Ecto neural progenitor cell (in vitro differentiated cells): ENCODE measurements at regions not wholly inside any gene's neighbourhood (a gene's known extent, or its start where the extent isn't known, plus 50 kb on each side); places are given as distances from the start of the nearest gene placed in this dataset.

Source experiments
- DNase-seq: peaks from one replicate; pipeline ENCODE4 v3.0.0-alpha.2; 2018; ENCODE audit warnings: low spot score

DNA sequence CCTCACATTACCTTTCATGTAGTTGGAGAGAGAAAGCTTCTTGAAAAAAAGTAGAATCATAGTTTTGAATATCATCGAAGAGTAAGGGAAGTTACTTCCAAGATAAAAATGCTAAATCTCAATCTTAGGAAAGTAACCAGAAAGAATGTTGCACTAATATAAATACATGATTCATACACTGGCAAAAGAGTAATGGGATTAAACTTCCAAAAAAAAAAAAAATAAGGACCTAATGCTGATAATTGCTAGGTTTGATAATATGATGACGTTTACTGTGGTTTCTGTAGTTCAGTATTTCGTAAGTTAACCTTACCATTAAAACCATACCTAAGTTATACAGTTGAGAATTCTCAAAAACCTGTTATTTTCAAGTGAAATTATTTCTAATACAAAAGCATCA, 573.8 kb upstream of the CDH9 start:
- DNase-seq = no peak

DNA sequence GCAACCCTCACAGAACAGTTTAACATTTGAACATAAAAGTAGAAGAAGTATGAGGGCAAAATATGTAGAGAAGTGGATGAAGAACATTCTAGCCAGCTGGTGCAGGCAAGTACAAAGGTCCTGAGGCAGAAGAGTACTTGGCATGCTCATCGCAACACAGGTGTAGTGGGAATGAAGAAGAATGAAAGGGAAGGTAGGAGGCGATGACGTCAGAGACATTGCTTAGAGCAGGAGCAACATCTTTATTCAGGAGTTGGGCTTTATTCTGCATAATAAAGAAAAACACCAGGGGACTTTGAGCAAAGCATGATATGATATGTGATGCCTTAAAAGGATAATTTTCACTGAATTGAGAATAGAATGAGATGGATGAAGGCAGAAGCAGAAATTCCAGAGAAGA, 570.6 kb upstream of the CDH9 start:
- no peak for DNase-seq

DNA sequence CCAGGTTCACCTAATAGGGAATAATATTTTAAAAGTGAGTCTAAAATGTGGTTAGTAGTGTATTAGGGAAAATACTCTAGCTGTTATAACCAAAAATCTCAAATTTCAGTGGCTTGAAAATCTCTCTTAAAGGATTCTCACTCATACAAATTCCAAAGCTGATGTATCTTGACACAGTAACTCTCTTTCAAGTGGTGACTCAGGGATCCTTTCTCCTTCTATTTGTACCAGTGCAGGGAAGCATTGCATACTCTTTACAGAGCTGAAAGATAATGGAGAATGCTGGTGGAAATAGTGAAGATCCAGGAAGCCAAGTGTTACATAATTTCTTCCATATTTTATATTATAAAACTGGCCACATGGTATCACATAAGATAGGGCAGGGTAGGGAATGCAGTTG, 560.2 kb upstream of the CDH9 start:
- no peak for DNase-seq

DNA sequence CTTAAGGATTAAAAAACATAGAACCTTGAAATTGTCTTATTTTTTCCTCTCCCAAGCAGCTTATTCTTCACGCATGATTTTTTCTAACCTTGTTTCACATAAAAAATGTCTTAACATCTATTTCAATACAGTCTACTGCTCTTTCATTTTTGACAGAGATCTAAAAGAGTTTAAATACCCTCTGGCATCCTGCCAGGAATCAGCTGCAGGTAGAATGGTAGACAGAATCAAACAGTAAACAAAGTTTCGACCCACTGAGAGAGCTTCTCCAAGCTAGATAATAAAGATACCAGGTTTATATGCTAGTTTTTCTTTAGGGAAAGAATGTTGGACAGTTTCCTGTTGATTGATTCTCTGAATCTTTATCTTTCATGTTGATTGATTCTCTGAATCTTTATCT, 555.8 kb upstream of the CDH9 start:
- no peak for DNase-seq

DNA sequence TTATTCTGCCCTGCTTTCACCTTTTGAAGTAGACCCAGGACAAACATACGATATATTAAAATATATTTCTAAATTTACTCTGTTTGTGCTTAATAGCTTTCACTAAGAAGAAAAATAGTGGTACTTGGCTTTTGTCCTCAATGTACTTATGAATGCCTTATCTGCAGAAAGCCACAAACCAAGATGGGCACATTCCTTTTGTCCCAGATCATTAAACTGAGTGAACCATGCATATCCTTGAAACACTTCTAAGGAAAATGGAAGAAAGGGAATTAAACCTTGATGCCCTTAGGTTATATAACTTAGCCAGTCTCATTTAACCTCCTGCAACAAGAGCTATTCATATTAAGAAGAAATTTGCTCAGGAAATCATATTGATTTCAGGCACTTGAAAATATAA, 553.8 kb upstream of the CDH9 start:
- DNase-seq = no peak

DNA sequence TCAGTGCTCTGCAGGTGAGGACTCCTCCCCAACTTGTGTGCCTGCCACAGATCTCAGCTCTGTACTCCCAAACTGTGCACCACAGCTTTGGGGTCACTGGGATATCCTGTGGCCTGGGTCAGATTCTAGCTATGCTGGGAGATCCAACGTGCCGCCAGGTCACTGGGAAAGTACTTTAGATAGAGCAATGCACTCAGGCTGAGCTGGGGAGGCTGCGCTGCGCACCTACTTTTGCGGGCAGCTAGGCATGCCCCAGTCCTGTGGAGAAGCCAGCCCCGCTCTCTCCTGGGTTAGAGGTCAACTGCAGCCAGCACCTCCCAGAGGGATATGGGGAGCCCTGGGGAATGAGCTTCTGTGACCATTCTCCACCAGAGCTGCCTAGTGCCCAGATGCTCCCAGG, 552.1 kb upstream of the CDH9 start:
- DNase-seq = no peak

DNA sequence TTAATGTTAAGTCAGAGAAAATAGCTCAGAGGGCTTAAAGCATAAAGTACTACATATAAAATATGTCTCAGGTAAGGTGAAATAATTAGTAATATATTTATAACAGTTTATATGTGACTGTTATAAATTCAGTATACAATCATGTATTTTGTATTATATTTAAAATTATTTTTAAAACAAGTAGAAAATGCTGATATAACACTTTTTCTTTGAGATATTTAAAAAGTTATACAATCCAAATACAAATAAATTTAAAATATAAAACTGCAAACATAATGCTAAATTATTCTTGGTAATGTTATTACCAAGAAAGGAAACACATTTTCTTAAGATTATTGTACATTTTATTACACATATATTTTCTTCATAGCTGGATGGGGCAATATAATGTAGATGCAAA, 539.9 kb upstream of the CDH9 start:
- DNase-seq = no peak

DNA sequence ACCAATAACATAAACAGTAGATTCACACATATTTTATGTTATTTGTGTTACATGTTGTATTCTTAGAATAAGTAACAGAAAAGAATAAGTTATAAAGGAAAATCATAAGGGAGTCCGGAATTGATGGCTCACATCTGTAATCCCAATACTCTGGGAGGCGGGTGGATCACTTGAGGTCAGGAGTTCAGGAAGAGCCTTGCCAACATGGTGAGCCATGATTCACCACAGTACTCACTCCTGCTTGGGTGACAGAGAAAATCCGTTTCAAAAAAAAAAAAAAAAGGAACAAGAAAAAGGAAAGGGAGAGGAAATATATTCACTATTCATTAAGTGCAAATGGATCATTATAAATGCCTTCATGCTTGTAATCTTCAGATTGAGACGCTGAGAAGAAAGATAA, 533.3 kb upstream of the CDH9 start:
- DNase-seq = no peak

DNA sequence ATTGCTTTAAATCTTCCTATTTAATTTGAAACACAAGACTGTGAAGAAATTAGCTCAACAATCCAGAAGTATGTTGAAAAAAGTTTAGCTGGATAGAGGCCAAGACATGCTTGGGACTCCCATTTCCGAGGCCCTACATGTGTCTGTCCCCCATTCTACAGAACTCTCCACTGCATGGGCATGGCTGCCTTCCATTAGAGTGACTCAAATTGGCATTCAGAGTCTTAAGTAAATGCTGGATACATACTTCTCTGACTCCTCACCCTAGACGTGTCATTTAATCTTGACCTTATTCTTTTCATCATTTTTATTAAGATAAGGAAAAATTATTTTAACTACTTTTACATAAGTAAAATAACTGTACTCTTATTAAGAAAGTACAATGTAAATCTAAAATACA, 530.4 kb upstream of the CDH9 start:
- no peak for DNase-seq

DNA sequence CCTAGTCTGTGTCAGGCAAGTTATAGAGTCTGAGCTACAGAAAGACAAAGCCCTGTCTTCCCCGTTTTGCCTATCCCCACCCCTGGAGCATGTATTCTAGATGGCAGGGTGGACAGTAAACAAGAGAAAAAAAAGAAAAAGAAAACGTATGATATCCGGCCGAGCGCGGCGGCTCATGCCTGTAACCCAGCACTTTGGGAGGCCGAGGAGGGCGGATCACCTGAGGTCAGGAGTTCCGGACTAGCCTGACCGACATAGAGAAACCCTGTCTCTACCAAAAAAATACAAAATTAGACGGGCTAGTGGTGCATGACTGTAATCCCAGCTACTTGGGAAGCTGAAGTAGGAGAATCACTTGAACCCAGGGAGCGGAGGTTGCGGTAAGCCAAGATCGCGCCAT, 523.0 kb upstream of the CDH9 start:
- no peak for DNase-seq

DNA sequence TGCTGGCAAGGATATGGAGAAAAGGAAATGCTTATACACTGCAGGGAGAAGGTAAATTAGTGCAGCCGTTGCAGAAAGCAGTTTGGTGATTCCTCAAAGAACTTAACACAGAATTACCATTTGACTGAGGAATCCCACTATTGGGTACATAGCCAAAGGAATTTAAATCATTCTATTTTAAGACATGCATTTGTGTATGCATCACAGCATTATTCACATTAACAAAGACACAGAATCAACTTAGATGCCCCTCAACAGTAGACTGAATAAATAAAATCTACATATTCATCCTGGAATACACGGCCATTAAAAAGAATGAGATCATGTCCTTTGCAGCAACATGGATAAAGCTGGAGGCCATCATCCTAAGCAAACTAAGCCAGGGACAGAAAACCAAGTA, 510.1 kb upstream of the CDH9 start:
- DNase-seq = no peak

DNA sequence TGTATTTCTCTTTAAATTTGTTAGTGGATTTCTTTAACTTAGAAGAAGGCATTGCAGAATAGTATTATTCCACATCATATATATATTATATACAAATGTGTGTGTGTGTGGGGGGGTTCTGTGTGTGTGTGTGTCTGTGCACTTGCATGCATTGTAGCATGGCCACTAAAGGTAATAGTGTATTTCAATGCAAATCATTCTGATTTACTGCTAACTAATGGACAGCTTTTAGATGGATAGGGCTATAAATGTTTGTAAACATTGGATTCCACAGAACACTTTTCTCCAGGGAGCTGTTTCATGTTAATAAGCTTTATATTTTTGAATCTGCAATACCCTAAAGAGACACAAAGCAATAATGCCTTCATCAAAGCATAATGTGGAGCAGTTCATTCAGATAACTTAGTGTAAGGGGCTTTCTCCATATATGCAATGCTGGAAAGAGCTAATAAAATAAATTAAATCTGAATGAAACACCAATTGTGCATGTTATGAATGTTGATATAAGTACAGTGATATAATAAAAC, 496.7 kb upstream of the CDH9 start:
- no peak for DNase-seq

DNA sequence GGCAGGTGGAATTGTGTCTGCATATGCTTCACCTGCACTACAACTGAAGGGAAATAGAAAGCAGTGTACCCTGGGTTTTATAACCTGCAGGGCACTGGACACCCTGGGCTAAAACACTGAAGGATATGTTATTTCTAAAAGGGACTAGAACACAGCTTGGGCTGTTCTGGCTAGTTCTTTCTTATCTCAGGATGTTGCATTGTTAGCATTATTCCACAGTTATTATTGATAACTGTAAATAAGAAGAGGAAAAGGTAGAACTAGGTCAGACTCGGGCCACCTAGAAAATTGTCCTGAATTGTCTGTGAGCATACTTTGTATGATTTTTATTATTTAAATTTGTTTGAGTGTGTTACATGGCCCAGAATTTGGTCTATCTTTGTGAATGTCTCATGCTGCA, 493.9 kb upstream of the CDH9 start:
- no peak for DNase-seq

DNA sequence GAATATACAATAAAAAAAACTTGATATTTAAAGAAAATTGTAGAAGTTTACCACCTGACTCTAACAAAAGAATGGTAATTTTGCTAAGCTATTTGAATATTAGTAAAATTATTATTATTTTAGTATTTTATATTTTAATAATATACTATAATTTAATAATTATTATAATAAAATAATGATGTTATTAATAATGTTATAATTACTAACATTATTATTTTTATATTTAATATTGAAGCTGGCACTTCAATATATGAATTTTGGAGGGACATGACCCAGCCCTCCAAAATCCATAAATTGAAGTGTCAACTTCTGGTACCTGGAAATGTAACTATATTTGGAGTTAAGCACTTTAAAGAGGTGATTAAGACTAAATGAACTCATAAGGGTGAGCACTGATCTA, 486.1 kb upstream of the CDH9 start:
- no peak for DNase-seq

DNA sequence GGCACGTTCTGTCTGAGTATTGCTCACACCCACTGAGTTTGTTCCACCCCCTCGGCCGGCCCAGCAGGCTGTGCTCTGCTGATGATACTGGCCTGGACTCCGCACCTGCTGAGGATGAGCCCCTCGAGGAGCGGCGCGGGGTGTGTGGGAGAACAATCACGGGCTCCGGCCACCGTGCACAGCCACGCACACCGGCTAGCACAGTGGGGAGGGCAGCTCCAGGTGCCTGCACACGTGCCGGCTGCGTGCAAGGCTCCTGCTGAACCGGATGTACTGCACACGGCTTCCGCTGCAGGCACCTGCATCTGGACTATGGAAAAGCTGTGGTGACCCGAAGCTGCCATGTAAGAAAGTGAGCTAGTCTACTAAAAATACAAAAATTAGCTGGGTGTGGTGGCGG, 485.2 kb upstream of the CDH9 start:
- DNase-seq = no peak

DNA sequence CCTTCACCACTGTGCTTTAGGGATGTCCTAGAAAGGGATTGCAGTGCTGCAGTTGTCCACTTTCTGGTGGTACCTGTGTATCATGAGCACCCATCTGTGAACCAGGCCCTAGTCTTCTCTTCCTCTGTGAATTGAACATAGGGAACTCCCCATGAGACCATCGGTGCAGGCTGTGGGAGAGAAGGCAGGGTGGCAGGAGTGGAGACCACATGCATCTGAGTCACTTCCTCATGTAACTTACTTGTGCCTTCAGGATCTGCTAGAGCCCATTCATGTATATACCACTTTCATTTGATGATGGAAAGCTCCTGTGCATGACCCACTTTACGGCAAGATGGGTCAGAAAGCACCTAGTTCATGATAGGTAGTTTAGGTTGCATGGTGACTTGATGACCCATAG, 478.1 kb upstream of the CDH9 start:
- no peak for DNase-seq

DNA sequence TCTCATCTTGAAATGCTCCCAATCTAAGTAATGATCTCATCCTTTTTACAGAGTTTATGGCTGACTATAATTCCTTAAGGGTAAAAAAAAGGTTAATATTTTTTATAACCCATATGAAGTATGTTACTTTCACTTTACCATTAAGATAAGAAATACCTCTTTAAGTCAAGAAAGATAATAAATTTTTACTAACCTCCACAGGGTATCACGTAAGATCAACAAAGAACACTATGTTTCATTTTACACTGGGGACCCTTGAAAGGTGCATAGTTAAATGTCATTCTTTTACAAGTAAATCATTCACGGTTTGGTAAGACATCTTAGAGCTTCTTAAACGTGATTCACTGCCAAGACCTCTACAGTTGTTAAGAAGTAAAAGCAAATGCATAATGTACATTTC, 472.7 kb upstream of the CDH9 start:
- DNase-seq = no peak

DNA sequence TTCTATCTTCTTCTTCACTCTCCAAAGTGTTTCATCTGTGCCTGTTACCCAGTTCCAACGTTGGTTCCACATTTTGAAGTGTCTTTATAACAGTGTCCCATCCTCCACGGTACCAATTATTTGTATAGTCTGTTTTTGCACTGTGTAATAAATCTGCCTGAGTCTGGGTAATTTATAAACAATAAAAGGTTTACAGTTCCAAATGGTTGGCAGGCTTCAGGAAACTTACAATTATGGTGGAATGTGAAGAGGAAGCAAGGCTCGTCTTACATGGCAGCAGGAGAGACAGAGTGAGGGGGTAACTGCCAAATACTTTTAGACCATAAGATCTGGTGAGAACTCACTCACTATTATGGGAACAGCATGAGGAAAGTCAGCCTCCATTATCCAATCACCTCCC, 465.4 kb upstream of the CDH9 start:
- DNase-seq = no peak

DNA sequence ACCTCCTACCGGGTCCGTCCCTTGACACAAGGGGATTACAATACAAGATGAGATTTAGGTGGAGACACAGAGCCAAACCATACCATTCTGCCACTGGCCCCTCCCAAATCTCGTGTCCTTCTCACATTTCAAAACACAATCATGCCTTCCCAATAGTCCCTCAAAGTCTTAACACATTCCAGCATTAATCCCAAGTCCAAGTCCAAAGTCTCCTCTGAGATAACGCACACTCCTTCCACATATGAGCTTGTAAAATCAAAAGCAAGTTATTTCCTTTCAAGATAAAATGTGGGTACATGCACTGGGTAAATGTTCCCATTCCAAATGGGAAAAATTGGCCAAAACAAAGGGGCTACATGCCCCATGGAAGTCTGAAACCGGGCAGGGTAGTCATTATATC, 463.9 kb upstream of the CDH9 start:
- no peak for DNase-seq

DNA sequence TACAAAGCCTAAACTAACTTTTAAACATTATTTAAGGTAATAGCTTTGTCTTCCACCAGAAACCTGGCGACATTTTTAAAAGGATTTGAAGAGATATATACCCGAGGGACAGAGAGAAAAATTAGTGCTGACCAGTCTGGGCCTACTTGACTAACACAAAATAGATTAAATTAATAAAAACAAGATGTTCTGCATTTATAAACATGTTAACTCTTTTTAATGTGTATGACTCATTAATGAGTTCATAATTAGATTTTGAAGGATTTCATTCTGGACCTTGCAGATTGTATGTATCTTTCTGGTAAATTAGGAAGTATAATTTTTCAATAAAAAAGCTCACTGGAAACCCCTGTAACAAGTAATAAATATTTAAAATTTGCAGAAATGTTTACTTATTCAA, 459.1 kb upstream of the CDH9 start:
- DNase-seq = no peak

DNA sequence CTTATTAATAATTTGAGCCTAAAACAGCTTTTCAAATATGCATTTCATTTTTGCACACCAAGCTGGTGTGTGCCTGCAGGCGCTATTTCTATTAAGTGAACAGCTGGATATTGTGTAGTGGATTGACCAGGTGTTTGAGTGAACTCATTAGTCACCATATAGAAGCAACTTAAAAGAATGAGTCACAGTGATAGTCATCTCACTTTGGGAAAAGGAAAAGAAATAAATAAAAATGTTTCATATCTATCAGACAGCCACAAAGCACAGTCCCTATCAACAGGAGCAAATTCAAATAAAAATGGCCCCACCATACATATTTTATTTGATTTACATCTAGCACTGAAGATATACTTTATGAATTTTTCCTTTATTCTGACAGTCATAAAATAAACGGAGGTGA, 456.5 kb upstream of the CDH9 start:
- no peak for DNase-seq

DNA sequence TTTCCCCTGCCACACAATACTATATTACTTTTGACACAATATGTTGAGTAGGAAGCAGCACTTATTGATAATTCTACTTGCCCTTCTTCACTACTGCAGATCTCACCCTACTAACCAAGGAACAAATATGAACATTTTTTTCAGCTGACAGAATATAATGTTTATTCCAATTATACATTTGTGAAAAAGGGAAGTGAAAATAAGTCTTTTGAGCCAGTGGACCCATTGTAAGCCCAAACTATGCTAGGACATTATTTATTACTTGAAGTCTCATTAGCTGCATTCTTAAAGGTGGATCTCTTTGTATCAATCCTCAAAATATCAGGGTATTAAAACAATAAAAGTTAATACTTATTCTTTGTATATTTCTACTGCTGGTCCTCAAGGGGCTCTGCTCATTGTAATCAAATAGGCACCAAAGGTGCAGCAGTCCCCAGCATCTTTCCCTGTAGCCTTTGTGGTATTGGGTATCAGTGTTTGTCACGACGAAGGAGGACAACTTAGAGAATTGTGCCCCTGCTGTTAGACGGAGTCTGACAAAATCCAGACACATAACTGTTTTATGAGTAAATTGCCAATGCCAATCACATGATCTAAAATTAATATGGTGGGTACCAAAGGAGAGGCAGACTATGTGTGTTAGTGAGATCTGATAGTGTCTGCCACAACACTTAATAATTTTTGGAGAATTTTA, 453.5 kb upstream of the CDH9 start:
- no peak for DNase-seq

DNA sequence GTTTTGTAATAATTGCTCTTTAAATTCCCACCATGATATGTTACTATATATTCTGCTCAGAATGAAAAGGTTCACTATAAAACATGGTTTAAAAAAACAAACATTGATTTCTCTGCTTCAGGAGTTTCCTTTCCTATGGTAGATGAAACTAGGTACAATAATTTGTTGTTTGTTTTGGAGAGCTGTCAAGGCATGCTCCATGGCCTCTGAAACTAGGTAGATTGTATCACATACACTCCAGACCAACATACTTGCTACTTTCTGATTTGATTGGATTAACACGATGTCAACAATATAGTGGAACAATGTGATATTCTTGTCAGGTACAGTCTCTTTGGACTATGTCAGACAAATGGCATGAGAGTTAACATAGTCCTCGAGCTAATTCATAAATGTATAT, 452.7 kb upstream of the CDH9 start:
- no peak for DNase-seq

DNA sequence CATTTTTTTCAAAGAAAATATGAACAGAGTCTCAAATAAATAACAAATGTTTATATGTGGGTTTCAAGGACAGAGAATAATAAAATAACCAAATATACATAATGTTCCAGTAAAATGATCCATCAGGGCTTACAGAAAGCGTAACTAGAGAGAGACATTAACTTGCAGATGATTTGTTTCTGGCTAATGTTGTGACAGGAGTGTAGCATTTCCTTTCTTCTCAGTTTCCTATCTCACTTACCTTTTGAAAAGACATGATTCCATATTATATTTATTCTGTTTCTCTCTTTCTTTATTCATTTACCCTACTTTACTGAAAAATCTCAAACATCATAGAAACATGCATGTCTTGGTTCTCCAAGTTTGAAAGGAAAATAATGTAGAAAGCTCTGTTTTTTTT, 451.3 kb upstream of the CDH9 start:
- DNase-seq = no peak

DNA sequence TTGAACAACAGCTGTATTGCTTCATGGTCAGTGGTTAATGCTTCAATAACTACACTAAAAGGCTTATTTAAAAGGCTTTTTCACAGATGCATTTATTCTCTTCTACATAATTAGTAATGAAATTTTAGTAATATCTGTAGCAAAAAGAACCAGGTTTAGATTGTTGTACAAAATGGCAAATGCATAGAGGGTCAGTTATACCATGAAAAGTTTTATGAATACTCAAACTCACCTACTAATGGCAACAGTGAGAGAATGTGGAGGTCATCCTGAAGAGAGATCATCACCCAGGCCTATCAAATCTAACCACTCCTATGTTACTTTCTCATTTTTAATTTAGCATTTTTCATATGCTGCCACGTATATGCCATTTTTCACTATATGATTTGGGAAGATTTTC, 444.3 kb upstream of the CDH9 start:
- DNase-seq = no peak
